ENCODE measurements at regions not wholly inside any gene's neighbourhood (a gene's known extent, or its start where the extent isn't known, plus 50 kb on each side); places are given as distances from the start of the nearest gene placed in this dataset.
A peak's percentile ranks its signal among the peaks of the same experiment; 100 is the strongest.

- TF ChIP-seq POLR2AphosphoS5 (IDR thresholded peaks at IDR 0.05; ENCODE audit: borderline replicate concordance, low read depth, low read length) (no peak), FOXP2 (optimal IDR thresholded peaks at IDR 0.05; ENCODE audit: control extremely low read depth, extremely low read length, insufficient read depth) (no peak), EZH2 (IDR thresholded peaks at IDR 0.05) (no peak)
- no peak for DNase-seq (ENCODE audit: low read depth, low spot score)
- Histone ChIP-seq H3K36me3 (ENCODE audit: insufficient read depth, low read length) (no peaks in the 10 kb centered on the region), H3K4me3 (peak overlapping the region; percentile 33; the same call in 1 of the 2 replicates), H3K9me3 (ENCODE audit: low read depth, low read length) (no peaks in the 10 kb centered on the region), H3K9ac (ENCODE audit: insufficient read length) (no peak overlapping the region), H3K27ac (peak overlapping the region; percentile 81)
These were observed 136.8 kb upstream of the RUNX3 start for GRCh38 chr1:25066731-25067517.

- no peak for DNase-seq (ENCODE audit: low read depth, low spot score)
- Histone ChIP-seq H3K9me3 (ENCODE audit: low read depth, low read length) (no peaks in the 10 kb centered on the region), H3K9ac (ENCODE audit: insufficient read length) (no peak overlapping the region), H3K36me3 (ENCODE audit: insufficient read depth, low read length) (no peaks in the 10 kb centered on the region), H3K4me3 (no peak overlapping the region), H3K27ac (peak overlapping the region; percentile 81)
- TF ChIP-seq POLR2AphosphoS5 (IDR thresholded peaks at IDR 0.05; ENCODE audit: borderline replicate concordance, low read depth, low read length), result no peak
- no peak for TF ChIP-seq EZH2 (IDR thresholded peaks at IDR 0.05)
- TF ChIP-seq FOXP2 (optimal IDR thresholded peaks at IDR 0.05; ENCODE audit: control extremely low read depth, extremely low read length, insufficient read depth), result no peak
These were observed 136.2 kb upstream of the RUNX3 start for GRCh38 chr1:25066256-25066655.

- TF ChIP-seq POLR2AphosphoS5 (IDR thresholded peaks at IDR 0.05; ENCODE audit: borderline replicate concordance, low read depth, low read length) (no peak), FOXP2 (optimal IDR thresholded peaks at IDR 0.05; ENCODE audit: control extremely low read depth, extremely low read length, insufficient read depth) (no peak), EZH2 (IDR thresholded peaks at IDR 0.05) (no peak)
- Histone ChIP-seq H3K9me3 (ENCODE audit: low read depth, low read length) (no peaks in the 10 kb centered on the region), H3K27ac (peak overlapping the region; percentile 33; the same call in 1 of the 2 replicates), H3K36me3 (ENCODE audit: insufficient read depth, low read length) (no peaks in the 10 kb centered on the region), H3K4me3 (no peak overlapping the region), H3K9ac (ENCODE audit: insufficient read length) (no peak overlapping the region)
- DNase-seq (ENCODE audit: low read depth, low spot score), result no peak
These were observed 135.7 kb upstream of the RUNX3 start for GRCh38 chr1:25065795-25066238.

GRCh38 chr1:25065321-25065721 lies 135.2 kb upstream of the RUNX3 start:
- no peaks in the 10 kb centered on the region for H3K36me3 ChIP-seq (ENCODE audit: insufficient read depth, low read length)
- no peak overlapping the region for H3K4me3 ChIP-seq
- H3K9me3 ChIP-seq (ENCODE audit: low read depth, low read length), result no peaks in the 10 kb centered on the region
- peak overlapping the region; percentile 33; the same call in 1 of the 2 replicates for H3K27ac ChIP-seq
- TF ChIP-seq FOXP2 (optimal IDR thresholded peaks at IDR 0.05; ENCODE audit: control extremely low read depth, extremely low read length, insufficient read depth) (no peak), EZH2 (IDR thresholded peaks at IDR 0.05) (no peak)
- H3K9ac ChIP-seq (ENCODE audit: insufficient read length), result no peak overlapping the region
- DNase-seq (ENCODE audit: low read depth, low spot score), result no peak

- Histone ChIP-seq H3K36me3 (ENCODE audit: insufficient read depth, low read length) (no peaks in the 10 kb centered on the region), H3K4me3 (no peak overlapping the region), H3K27ac (peak overlapping the region; percentile 56), H3K9ac (ENCODE audit: insufficient read length) (no peak overlapping the region), H3K9me3 (ENCODE audit: low read depth, low read length) (no peaks in the 10 kb centered on the region)
- no peak for DNase-seq (ENCODE audit: low read depth, low spot score)
- no peak for TF ChIP-seq POLR2AphosphoS5 (IDR thresholded peaks at IDR 0.05; ENCODE audit: borderline replicate concordance, low read depth, low read length)
- no peak for TF ChIP-seq EZH2 (IDR thresholded peaks at IDR 0.05)
- no peak for TF ChIP-seq FOXP2 (optimal IDR thresholded peaks at IDR 0.05; ENCODE audit: control extremely low read depth, extremely low read length, insufficient read depth)
These were observed 134.6 kb upstream of the RUNX3 start for GRCh38 chr1:25064465-25065240.

- peak; percentile 69 for DNase-seq (ENCODE audit: low read depth, low spot score)
- Histone ChIP-seq H3K9me3 (ENCODE audit: low read depth, low read length) (no peaks in the 10 kb centered on the region), H3K4me3 (no peak overlapping the region), H3K36me3 (ENCODE audit: insufficient read depth, low read length) (no peaks in the 10 kb centered on the region), H3K9ac (ENCODE audit: insufficient read length) (no peak overlapping the region), H3K27ac (peak overlapping the region; percentile 56)
- no peak; the same call in 1 of the 2 replicates for TF ChIP-seq POLR2AphosphoS5 (IDR thresholded peaks at IDR 0.05; ENCODE audit: borderline replicate concordance, low read depth, low read length)
- TF ChIP-seq FOXP2 (optimal IDR thresholded peaks at IDR 0.05; ENCODE audit: control extremely low read depth, extremely low read length, insufficient read depth), result no peak
- no peak for TF ChIP-seq EZH2 (IDR thresholded peaks at IDR 0.05)
These were observed 133.7 kb upstream of the RUNX3 start for GRCh38 chr1:25063591-25064416.

- Histone ChIP-seq H3K9ac (ENCODE audit: insufficient read length) (no peak overlapping the region), H3K36me3 (ENCODE audit: insufficient read depth, low read length) (no peaks in the 10 kb centered on the region), H3K9me3 (ENCODE audit: low read depth, low read length) (no peaks in the 10 kb centered on the region), H3K4me3 (no peak overlapping the region), H3K27ac (no peak overlapping the region)
- DNase-seq (ENCODE audit: low read depth, low spot score), result no peak
- TF ChIP-seq EZH2 (IDR thresholded peaks at IDR 0.05) (no peak), FOXP2 (optimal IDR thresholded peaks at IDR 0.05; ENCODE audit: control extremely low read depth, extremely low read length, insufficient read depth) (no peak), POLR2AphosphoS5 (IDR thresholded peaks at IDR 0.05; ENCODE audit: borderline replicate concordance, low read depth, low read length) (no peak)
These were observed 132.7 kb upstream of the RUNX3 start for GRCh38 chr1:25062621-25063255.
